H9 (cell line): ENCODE measurements at regions not wholly inside any gene's neighbourhood (a gene's known extent, or its start where the extent isn't known, plus 50 kb on each side); places are given as distances from the start of the nearest gene placed in this dataset.

ENCODE experiments used
- DNase-seq: peaks from one replicate; pipeline ENCODE4 v3.0.0-alpha.2; 2017
- H2AFZ ChIP-seq: one replicate; pipeline ENCODE4 v1.6.1; 2013; ENCODE audit warnings: mild to moderate bottlenecking, low read length, control low read depth, moderate library complexity
- H2AK5ac ChIP-seq: 2 replicates; pipeline ENCODE4 v1.6.1; 2013; ENCODE audit warnings: low read length, control low read depth, mixed read lengths; ENCODE audit not compliant: insufficient read length
- H2BK120ac ChIP-seq: one replicate; pipeline ENCODE4 v1.6.1; 2013; ENCODE audit warnings: low read depth, mild to moderate bottlenecking, low read length, control low read depth, inconsistent platforms; ENCODE audit not compliant: poor library complexity, severe bottlenecking
- H2BK12ac ChIP-seq: 2 replicates; pipeline ENCODE4 v1.6.1; 2013; ENCODE audit warnings: low read length, control low read depth, mixed read lengths, low read depth; ENCODE audit not compliant: insufficient read length
- H2BK15ac ChIP-seq: 2 replicates; pipeline ENCODE4 v1.6.1; 2013; ENCODE audit warnings: low read depth, low read length, control low read depth
- H2BK20ac ChIP-seq: one replicate; pipeline ENCODE4 v1.6.1; 2013; ENCODE audit warnings: low read depth, mild to moderate bottlenecking, low read length, control low read depth, inconsistent platforms; ENCODE audit not compliant: poor library complexity, severe bottlenecking
- H2BK5ac ChIP-seq: 2 replicates; pipeline ENCODE4 v1.6.1; 2013; ENCODE audit warnings: low read length, control low read depth, mixed read lengths; ENCODE audit not compliant: insufficient read length
- H3K14ac ChIP-seq: 2 replicates; pipeline ENCODE4 v1.6.1; 2013; ENCODE audit warnings: low read length, control low read depth; ENCODE audit not compliant: insufficient read depth
- H3K18ac ChIP-seq: 2 replicates; pipeline ENCODE4 v1.6.1; 2013; ENCODE audit warnings: low read depth, mild to moderate bottlenecking, mixed read lengths, low read length, control low read depth; ENCODE audit not compliant: insufficient read length
- H3K23ac ChIP-seq: 2 replicates; pipeline ENCODE4 v1.6.1; 2013; ENCODE audit warnings: low read length, control low read depth, mixed read lengths, low read depth; ENCODE audit not compliant: insufficient read length
- H3K23me2 ChIP-seq: 2 replicates; pipeline ENCODE4 v1.6.1; 2013; ENCODE audit warnings: low read depth, mild to moderate bottlenecking, mixed read lengths, low read length, control low read depth; ENCODE audit not compliant: insufficient read length, poor library complexity, severe bottlenecking
- H3K27ac ChIP-seq: 2 replicates; pipeline ENCODE4 v1.5.1; 2013; ENCODE audit warnings: low read length, control low read depth, mixed read lengths, low read depth; ENCODE audit not compliant: insufficient read length
- H3K27me3 ChIP-seq: 2 replicates; pipeline ENCODE4 v1.6.1; 2013; ENCODE audit warnings: low read length, control low read depth, inconsistent platforms; ENCODE audit not compliant: insufficient read depth
- H3K4ac ChIP-seq: 2 replicates; pipeline ENCODE4 v1.6.1; 2013; ENCODE audit warnings: low read depth, mild to moderate bottlenecking, control low read depth, inconsistent platforms, low read length, moderate library complexity
- H3K4me1 ChIP-seq: 2 replicates; pipeline ENCODE4 v1.6.1; 2013; ENCODE audit warnings: low read length, control low read depth, inconsistent platforms; ENCODE audit not compliant: insufficient read depth
- H3K4me2 ChIP-seq: 2 replicates; pipeline ENCODE4 v1.6.1; 2013; ENCODE audit warnings: low read length, control low read depth, mixed read lengths; ENCODE audit not compliant: insufficient read length, insufficient read depth
- H3K56ac ChIP-seq: 2 replicates; pipeline ENCODE4 v1.6.1; 2013; ENCODE audit warnings: low read depth, mild to moderate bottlenecking, mixed read lengths, low read length, control low read depth; ENCODE audit not compliant: insufficient read length
- H3K79me1 ChIP-seq: 2 replicates; pipeline ENCODE4 v1.6.1; 2013; ENCODE audit warnings: low read depth, mild to moderate bottlenecking, moderate library complexity, low read length, control low read depth, inconsistent platforms; ENCODE audit not compliant: insufficient read depth, poor library complexity, severe bottlenecking
- H3K79me2 ChIP-seq: 2 replicates; pipeline ENCODE4 v1.6.1; 2013; ENCODE audit warnings: low read length, control low read depth, inconsistent platforms; ENCODE audit not compliant: insufficient read depth
- H3K9ac ChIP-seq: 2 replicates; pipeline ENCODE4 v1.6.1; 2013; ENCODE audit warnings: low read length, control low read depth, mixed read lengths; ENCODE audit not compliant: insufficient read length; ENCODE audit errors: extremely low read depth
- H3K9me3 ChIP-seq: one replicate; pipeline ENCODE4 v1.6.1; 2013; ENCODE audit warnings: low read depth, low read length, inconsistent platforms; ENCODE audit not compliant: control insufficient read depth
- H3T11ph ChIP-seq: one replicate; pipeline ENCODE4 v1.6.1; 2013; ENCODE audit warnings: mild to moderate bottlenecking, low read length, control low read depth, inconsistent platforms
- H4K20me1 ChIP-seq: one replicate; pipeline ENCODE4 v1.6.1; 2013; ENCODE audit not compliant: control insufficient read depth, insufficient read length, insufficient read depth
- H4K5ac ChIP-seq: 2 replicates; pipeline ENCODE4 v1.6.1; 2013; ENCODE audit warnings: low read depth, mild to moderate bottlenecking, mixed read lengths, low read length, control low read depth; ENCODE audit not compliant: insufficient read length
- H4K8ac ChIP-seq: replicated peaks from 2 replicates; pipeline ENCODE4 v1.6.1; 2013; ENCODE audit warnings: low read length, control low read depth, mixed read lengths, low read depth; ENCODE audit not compliant: insufficient read length
- H4K91ac ChIP-seq: 2 replicates; pipeline ENCODE4 v1.6.1; 2013; ENCODE audit warnings: low read depth, mild to moderate bottlenecking, moderate library complexity, mixed read lengths, low read length, control low read depth; ENCODE audit not compliant: insufficient read length
- H3K27ac Mint-ChIP-seq, 3 experiments: 2 replicates in 2 of 3; 3 replicates in 1 of 3; pipeline ENCODE4 v1.8.0; 2020 to 2021; ENCODE audit warnings: mixed read lengths in 3 of 3, mild to moderate bottlenecking in 1 of 3, moderate library complexity in 1 of 3
- H3K27me3 Mint-ChIP-seq: 2 replicates; pipeline ENCODE4 v1.8.0; 2021; ENCODE audit warnings: low read depth, mild to moderate bottlenecking, moderate library complexity, mixed read lengths
- H3K36me3 Mint-ChIP-seq, 3 experiments: 2 replicates in 2 of 3; 3 replicates in 1 of 3; pipeline ENCODE4 v1.8.0; 2020 to 2021; ENCODE audit warnings: low read depth in 3 of 3, mixed read lengths in 3 of 3; ENCODE audit not compliant: insufficient read depth in 1 of 3
- H3K4me1 Mint-ChIP-seq, 2 experiments: 2 replicates each; pipeline ENCODE4 v1.8.0; 2020; ENCODE audit warnings: mixed read lengths in 2 of 2
- H3K4me3 Mint-ChIP-seq, 2 experiments: 2 replicates in 1 of 2; 3 replicates in 1 of 2; pipeline ENCODE4 v1.8.0; 2020 to 2021; ENCODE audit warnings: mild to moderate bottlenecking in 2 of 2, mixed read lengths in 2 of 2, moderate library complexity in 1 of 2
- H3K9me3 Mint-ChIP-seq, 2 experiments: 2 replicates in 1 of 2; 3 replicates in 1 of 2; pipeline ENCODE4 v1.8.0; 2020; ENCODE audit warnings: mild to moderate bottlenecking in 2 of 2, mixed read lengths in 2 of 2, moderate library complexity in 1 of 2
- CTCF ChIP-seq: fragments of 200-600 bp; sonication (generic); conservative IDR thresholded peaks from 3 replicates; pipeline ENCODE4 v1.8.0; 2021; ENCODE audit warnings: antibody characterized with exemption, mild to moderate bottlenecking
- WGBS: extraction: QIAGEN DNeasy Blood & Tissue Kit; methylation state at CpG from one replicate; pipeline ENCODE4 v1.1.7; 2013; ENCODE audit warnings: missing lambda C conversion rate, low lambda C conversion rate, mixed read lengths; ENCODE audit not compliant: insufficient read length; ENCODE audit errors: extremely low coverage; 5-methylcytosine and 5-hydroxymethylcytosine counted together

GRCh38 chr20:60465993-60466686 lies 507.9 kb downstream of the CDH26 start:
- H3K79me2 ChIP-seq, result no peaks in the 10 kb centered on the region
- no peak overlapping the region for H4K8ac ChIP-seq
- no peak overlapping the region for H2BK12ac ChIP-seq
- no peak overlapping the region for H2BK120ac ChIP-seq
- no peaks in the 10 kb centered on the region; a peak in 1 of 4 replicates for H3K4me1 Mint-ChIP-seq
- H3K79me1 ChIP-seq, result no peaks in the 10 kb centered on the region
- H3K4me1 ChIP-seq, result no peaks in the 10 kb centered on the region
- H4K20me1 ChIP-seq, result no peaks in the 10 kb centered on the region
- no peak overlapping the region for H2AFZ ChIP-seq
- no peak overlapping the region for H3K4me3 Mint-ChIP-seq
- no peak overlapping the region for H4K5ac ChIP-seq
- H3K9me3 ChIP-seq, result no peaks in the 10 kb centered on the region
- no peak overlapping the region for H3K4ac ChIP-seq
- no peak overlapping the region for H4K91ac ChIP-seq
- no peak overlapping the region for H3K56ac ChIP-seq
- H3K27ac Mint-ChIP-seq, result no peak overlapping the region
- TF ChIP-seq CTCF, result no peak
- no peaks in the 10 kb centered on the region for H3K23me2 ChIP-seq
- WGBS, result no CpG with 5 or more reads among the region's 8 CpGs
- H3K14ac ChIP-seq, result no peak overlapping the region
- H2BK5ac ChIP-seq, result no peak overlapping the region
- H3K27me3 ChIP-seq, result no peaks in the 10 kb centered on the region
- H3K27me3 Mint-ChIP-seq, result peaks cover 10% of the 10 kb centered on the region; the same call in 1 of the 2 replicates
- no peak overlapping the region for H3K9ac ChIP-seq
- H3K23ac ChIP-seq, result no peak overlapping the region
- H3K4me2 ChIP-seq, result no peak overlapping the region
- no peak overlapping the region for H3K27ac ChIP-seq
- H2AK5ac ChIP-seq, result no peak overlapping the region
- H3K9me3 Mint-ChIP-seq, result 0 out of 5 replicates have a peak, but pooled peaks cover 0 to 3% of the 10 kb centered on the region in 2 experiments
- DNase-seq, result peak; percentile 5
- no peak overlapping the region for H2BK20ac ChIP-seq
- H3T11ph ChIP-seq, result no peak overlapping the region
- no peaks in the 10 kb centered on the region for H3K36me3 Mint-ChIP-seq
- H2BK15ac ChIP-seq, result no peak overlapping the region
- H3K18ac ChIP-seq, result no peak overlapping the region
